ENCODE measurements at regions not wholly inside any gene's neighbourhood (a gene's known extent, or its start where the extent isn't known, plus 50 kb on each side); places are given as distances from the start of the nearest gene placed in this dataset.
"Not testable (repeated sequence)": the region's sequence is repeated elsewhere in the genome, so short reads cannot be mapped to it uniquely, and the experiment has no call there.

DNA sequence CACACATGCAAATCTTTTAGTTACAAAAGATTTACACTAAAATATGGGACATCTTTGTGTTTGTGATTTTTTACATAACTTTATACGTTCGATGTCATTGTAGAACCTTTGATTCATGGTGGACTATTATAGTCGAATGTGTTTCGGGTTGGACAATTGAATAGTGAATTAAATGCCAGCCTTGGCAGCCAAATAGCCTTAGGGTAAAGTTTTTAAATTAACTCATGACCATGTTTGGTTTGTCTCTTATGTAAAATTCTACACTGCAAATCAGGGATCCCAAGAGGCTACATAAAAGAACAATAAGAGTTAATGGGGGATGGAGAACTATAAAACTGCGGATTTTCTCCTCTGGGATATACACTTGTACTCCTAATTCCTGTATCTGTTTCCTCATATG, 1735.6 kb upstream of the SPRY2 start:
- H3K4me3 ChIP-seq (ENCODE audit: low read depth, low read length): no peak overlapping the region
- DNase-seq (ENCODE audit: low read depth): no peak
- TF ChIP-seq, protein P1, sequence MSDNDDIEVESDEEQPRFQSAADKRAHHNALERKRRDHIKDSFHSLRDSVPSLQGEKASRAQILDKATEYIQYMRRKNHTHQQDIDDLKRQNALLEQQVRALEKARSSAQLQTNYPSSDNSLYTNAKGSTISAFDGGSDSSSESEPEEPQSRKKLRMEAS (IDR thresholded peaks at IDR 0.05; ENCODE audit: low read depth, low read length): no peak
- TF ChIP-seq, protein P2, sequence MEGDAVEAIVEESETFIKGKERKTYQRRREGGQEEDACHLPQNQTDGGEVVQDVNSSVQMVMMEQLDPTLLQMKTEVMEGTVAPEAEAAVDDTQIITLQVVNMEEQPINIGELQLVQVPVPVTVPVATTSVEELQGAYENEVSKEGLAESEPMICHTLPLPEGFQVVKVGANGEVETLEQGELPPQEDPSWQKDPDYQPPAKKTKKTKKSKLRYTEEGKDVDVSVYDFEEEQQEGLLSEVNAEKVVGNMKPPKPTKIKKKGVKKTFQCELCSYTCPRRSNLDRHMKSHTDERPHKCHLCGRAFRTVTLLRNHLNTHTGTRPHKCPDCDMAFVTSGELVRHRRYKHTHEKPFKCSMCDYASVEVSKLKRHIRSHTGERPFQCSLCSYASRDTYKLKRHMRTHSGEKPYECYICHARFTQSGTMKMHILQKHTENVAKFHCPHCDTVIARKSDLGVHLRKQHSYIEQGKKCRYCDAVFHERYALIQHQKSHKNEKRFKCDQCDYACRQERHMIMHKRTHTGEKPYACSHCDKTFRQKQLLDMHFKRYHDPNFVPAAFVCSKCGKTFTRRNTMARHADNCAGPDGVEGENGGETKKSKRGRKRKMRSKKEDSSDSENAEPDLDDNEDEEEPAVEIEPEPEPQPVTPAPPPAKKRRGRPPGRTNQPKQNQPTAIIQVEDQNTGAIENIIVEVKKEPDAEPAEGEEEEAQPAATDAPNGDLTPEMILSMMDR (IDR thresholded peaks at IDR 0.05; ENCODE audit: low read depth, low read length): no peak
- TF ChIP-seq MYC (IDR thresholded peaks at IDR 0.05; ENCODE audit: low read depth, low read length): no peak
- no peak for TF ChIP-seq POLR2A (IDR thresholded peaks at IDR 0.05; ENCODE audit: extremely low read depth, insufficient read length)

DNA sequence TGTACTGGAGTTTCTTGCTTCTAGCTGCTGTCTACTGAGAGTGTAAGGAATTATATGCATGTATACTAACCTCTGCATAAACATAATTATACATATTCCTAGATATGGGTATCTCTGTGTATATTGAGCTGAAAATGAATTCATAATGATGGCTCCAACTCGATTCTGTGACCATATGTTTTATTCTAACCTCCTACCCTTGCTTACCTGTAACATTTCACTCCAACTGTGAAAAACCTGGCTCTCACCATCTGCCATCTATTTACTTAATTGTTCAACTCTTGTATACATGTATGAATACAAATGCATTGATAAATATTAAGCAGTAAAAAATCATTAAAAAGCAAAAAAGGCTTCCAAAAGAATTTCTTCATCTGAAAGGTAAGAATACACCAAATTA, 1729.5 kb upstream of the SPRY2 start:
- no peak for DNase-seq (ENCODE audit: low read depth)
- TF ChIP-seq, protein P1 (IDR thresholded peaks at IDR 0.05; ENCODE audit: low read depth, low read length): no peak
- TF ChIP-seq, protein P2 (IDR thresholded peaks at IDR 0.05; ENCODE audit: low read depth, low read length): no peak
- no peak for TF ChIP-seq POLR2A (IDR thresholded peaks at IDR 0.05; ENCODE audit: extremely low read depth, insufficient read length)
- TF ChIP-seq MYC (IDR thresholded peaks at IDR 0.05; ENCODE audit: low read depth, low read length): no peak
- H3K4me3 ChIP-seq (ENCODE audit: low read depth, low read length): no peak overlapping the region

DNA sequence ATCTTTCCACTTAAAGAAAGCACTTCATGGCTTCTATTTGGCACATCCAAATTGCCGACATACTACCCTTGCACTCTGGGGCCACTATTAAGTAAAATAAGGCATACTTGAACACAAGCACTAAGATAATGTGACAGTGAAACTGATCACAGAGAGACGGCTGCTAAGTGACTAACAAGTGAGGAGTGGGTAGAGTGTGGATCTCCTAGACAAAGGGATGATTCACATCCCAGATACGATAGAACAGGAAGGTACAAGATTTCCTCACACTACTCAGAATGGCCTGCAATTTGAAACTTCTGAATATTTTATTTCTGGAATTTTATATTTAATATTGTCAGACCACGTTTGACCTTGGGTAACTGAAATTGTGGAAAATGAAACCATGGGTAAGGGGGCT, 1721.8 kb upstream of the SPRY2 start:
- DNase-seq (ENCODE audit: low read depth): no peak
- no peak overlapping the region for H3K4me3 ChIP-seq (ENCODE audit: low read depth, low read length)
- TF ChIP-seq, protein P2 (IDR thresholded peaks at IDR 0.05; ENCODE audit: low read depth, low read length): no peak
- TF ChIP-seq MYC (IDR thresholded peaks at IDR 0.05; ENCODE audit: low read depth, low read length) (no peak), POLR2A (IDR thresholded peaks at IDR 0.05; ENCODE audit: extremely low read depth, insufficient read length) (no peak)
- TF ChIP-seq, protein P1 (IDR thresholded peaks at IDR 0.05; ENCODE audit: low read depth, low read length): no peak

DNA sequence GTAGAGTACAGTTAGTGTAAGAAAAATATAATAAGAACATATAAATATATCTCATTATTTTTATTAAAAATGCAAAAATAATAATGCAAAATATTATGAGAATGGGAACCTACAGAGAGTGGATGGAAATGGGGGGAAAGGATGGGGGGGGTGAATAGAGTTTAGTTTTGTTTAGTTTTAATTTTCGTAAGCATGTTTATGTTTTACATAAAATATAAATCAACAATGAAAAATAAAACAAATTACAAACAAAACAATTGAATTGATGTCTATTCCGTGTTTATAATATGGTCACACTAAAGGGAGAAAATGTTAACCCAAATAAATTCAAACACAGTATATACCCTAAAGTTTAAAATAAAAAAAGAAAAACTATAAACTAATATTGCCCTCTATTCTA, 1717.4 kb upstream of the SPRY2 start:
- no peak for DNase-seq (ENCODE audit: low read depth)
- H3K4me3 ChIP-seq (ENCODE audit: low read depth, low read length): no peak overlapping the region
- TF ChIP-seq, protein P1 (IDR thresholded peaks at IDR 0.05; ENCODE audit: low read depth, low read length): no peak
- TF ChIP-seq, protein P2 (IDR thresholded peaks at IDR 0.05; ENCODE audit: low read depth, low read length): no peak
- TF ChIP-seq POLR2A (IDR thresholded peaks at IDR 0.05; ENCODE audit: extremely low read depth, insufficient read length) (no peak), MYC (IDR thresholded peaks at IDR 0.05; ENCODE audit: low read depth, low read length) (no peak)

DNA sequence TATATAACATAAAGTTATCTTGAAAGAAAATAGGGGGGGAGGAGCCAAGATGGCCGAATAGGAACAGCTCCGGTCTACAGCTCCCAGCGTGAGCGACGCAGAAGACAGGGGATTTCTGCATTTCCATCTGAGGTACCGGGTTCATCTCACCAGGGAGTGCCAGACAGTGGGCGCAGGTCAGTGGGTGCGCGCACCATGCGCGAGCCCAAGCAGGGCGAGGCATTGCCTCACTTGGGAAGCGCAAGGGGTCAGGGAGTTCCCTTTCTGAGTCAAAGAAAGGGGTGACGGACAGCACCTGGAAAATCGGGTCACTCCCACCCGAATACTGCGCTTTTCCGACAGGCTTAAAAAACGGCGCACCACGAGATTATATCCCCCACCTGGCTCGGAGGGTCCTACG, 1704.4 kb upstream of the SPRY2 start:
- not testable (repeated sequence) for H3K4me3 ChIP-seq (ENCODE audit: low read depth, low read length); DNase-seq (ENCODE audit: low read depth)

DNA sequence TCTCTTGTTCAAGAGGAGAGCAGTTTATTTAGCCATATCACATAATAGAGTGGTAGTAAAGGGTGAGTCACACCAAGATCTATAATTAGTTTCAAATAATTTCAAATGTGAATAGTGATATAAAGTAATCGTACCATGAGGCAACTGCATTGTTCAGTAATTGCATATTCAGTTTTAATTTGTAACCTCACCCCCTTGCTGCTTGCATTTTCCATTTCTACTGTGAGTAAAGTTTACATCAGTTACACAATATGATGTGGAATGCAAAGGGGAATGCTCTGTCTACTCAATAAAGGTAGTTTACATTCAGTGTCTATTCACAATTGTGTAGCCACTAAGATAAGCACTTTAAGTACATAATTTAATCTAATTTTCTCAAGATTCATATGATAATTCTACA, 1695.7 kb upstream of the SPRY2 start:
- no peak overlapping the region for H3K4me3 ChIP-seq (ENCODE audit: low read depth, low read length)
- DNase-seq (ENCODE audit: low read depth): no peak
- TF ChIP-seq, protein P1 (IDR thresholded peaks at IDR 0.05; ENCODE audit: low read depth, low read length): no peak
- TF ChIP-seq, protein P2 (IDR thresholded peaks at IDR 0.05; ENCODE audit: low read depth, low read length): no peak
- TF ChIP-seq POLR2A (IDR thresholded peaks at IDR 0.05; ENCODE audit: extremely low read depth, insufficient read length) (no peak), MYC (IDR thresholded peaks at IDR 0.05; ENCODE audit: low read depth, low read length) (no peak)
